CD4-positive, CD25-positive, alpha-beta regulatory T cell (primary cell): ENCODE measurements at regions not wholly inside any gene's neighbourhood (a gene's known extent, or its start where the extent isn't known, plus 50 kb on each side); places are given as distances from the start of the nearest gene placed in this dataset.
A peak's percentile ranks its signal among the peaks of the same experiment; 100 is the strongest.

Experiments
- ATAC-seq, 2 donors: fragments of 150-1000 bp; cut with Tn5 transposase; one replicate each; pipeline ENCODE4 v1.10.0; 2021; ENCODE audit warnings: low read depth in 2 of 2, moderate number of reproducible peaks in 2 of 2, moderate library complexity in 1 of 2
- DNase-seq, 3 donors: peaks; one replicate each; pipeline versions ENCODE4 v3.0.0 to v3.0.0-alpha.2; 2012 to 2022; ENCODE audit warnings: mixed read lengths in 1 of 3
- H3K27ac ChIP-seq: one replicate; pipeline ENCODE4 v1.7.0; 2013; ENCODE audit warnings: mild to moderate bottlenecking, low read length; ENCODE audit not compliant: insufficient read depth, poor library complexity, severe bottlenecking
- H3K27me3 ChIP-seq: one replicate; pipeline ENCODE4 v1.7.0; 2013; ENCODE audit warnings: low read length; ENCODE audit not compliant: control insufficient read depth, insufficient read depth
- H3K36me3 ChIP-seq: one replicate; pipeline ENCODE4 v1.7.0; 2013; ENCODE audit warnings: mild to moderate bottlenecking, low read length, moderate library complexity; ENCODE audit not compliant: control insufficient read depth, insufficient read depth
- H3K4me1 ChIP-seq: 2 replicates; pipeline ENCODE4 v1.7.0; 2013; ENCODE audit warnings: mild to moderate bottlenecking, low read length; ENCODE audit not compliant: insufficient read depth, control insufficient read depth, poor library complexity, severe bottlenecking
- H3K4me3 ChIP-seq: one replicate; pipeline ENCODE4 v1.7.0; 2013; ENCODE audit warnings: low read depth, mild to moderate bottlenecking, low read length, moderate library complexity
- H3K9me3 ChIP-seq, 2 experiments: 1 replicate in 1 of 2; 2 replicates in 1 of 2; pipeline ENCODE4 v1.7.0; 2013; ENCODE audit warnings: low read length in 2 of 2, mild to moderate bottlenecking in 1 of 2, moderate library complexity in 1 of 2; ENCODE audit not compliant: control insufficient read depth in 2 of 2
- H3K27ac Mint-ChIP-seq, 3 donors: one replicate each; pipeline ENCODE4 v1.8.0; 2020 to 2022; ENCODE audit warnings: mild to moderate bottlenecking in 3 of 3, mixed read lengths in 3 of 3, moderate library complexity in 2 of 3
- H3K27me3 Mint-ChIP-seq: one replicate; pipeline ENCODE4 v1.8.0; 2022; ENCODE audit warnings: mild to moderate bottlenecking, mixed read lengths
- H3K36me3 Mint-ChIP-seq: one replicate; pipeline ENCODE4 v1.8.0; 2020; ENCODE audit warnings: mixed read lengths
- H3K4me1 Mint-ChIP-seq, 4 donors: one replicate each; pipeline ENCODE4 v1.8.0; 2020 to 2022; ENCODE audit warnings: mixed read lengths in 4 of 4, mild to moderate bottlenecking in 1 of 4
- H3K4me3 Mint-ChIP-seq, 4 donors: one replicate each; pipeline ENCODE4 v1.8.0; 2020 to 2022; ENCODE audit warnings: mild to moderate bottlenecking in 4 of 4, mixed read lengths in 4 of 4, moderate library complexity in 3 of 4
- H3K9me3 Mint-ChIP-seq, 7 donors: one replicate each; pipeline ENCODE4 v1.8.0; 2020 to 2022; ENCODE audit warnings: mixed read lengths in 7 of 7, mild to moderate bottlenecking in 3 of 7, moderate library complexity in 2 of 7

GRCh38 chr10:120313715-120314114 is 143.3 kb upstream of the PLPP4 start:
- Mint-ChIP-seq H3K4me1 (no peaks in the 10 kb centered on the region), H3K9me3 (peaks cover 0 to 4% (median 0%) of the 10 kb centered on the region in 7 donors), H3K27ac (no peak overlapping the region), H3K36me3 (no peaks in the 10 kb centered on the region), H3K4me3 (no peak overlapping the region), H3K27me3 (no peaks in the 10 kb centered on the region)
- H3K4me3 ChIP-seq: no peak overlapping the region
- peaks cover 2% of the 10 kb centered on the region for H3K27me3 ChIP-seq
- DNase-seq: no peak
- no peaks in the 10 kb centered on the region for H3K4me1 ChIP-seq
- no peak overlapping the region for H3K27ac ChIP-seq
- no peak for ATAC-seq
- no peaks in the 10 kb centered on the region for H3K9me3 ChIP-seq
- no peaks in the 10 kb centered on the region for H3K36me3 ChIP-seq

DNA sequence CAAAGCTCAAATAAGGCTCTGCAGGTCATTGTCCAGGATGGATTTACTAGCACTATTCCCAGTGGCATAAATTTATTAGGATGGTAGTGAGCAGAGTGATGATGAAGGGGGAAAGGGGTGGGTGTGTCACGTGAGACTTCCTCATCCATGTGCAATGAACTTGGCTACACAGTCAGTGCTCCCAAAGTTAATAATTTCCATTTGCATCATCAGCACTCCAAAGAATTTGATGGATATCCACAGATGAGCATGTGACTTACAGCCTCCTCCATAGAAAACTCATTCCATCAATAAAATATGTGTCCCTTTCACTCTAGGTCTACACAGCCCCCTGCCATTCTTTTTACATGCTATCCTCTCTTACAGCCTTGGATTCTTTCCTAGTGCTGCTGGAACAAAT is 142.6 kb upstream of the PLPP4 start:
- Histone ChIP-seq H3K4me3 (no peak overlapping the region), H3K36me3 (no peaks in the 10 kb centered on the region), H3K27ac (no peak overlapping the region), H3K9me3 (no peaks in the 10 kb centered on the region), H3K27me3 (peaks cover 2% of the 10 kb centered on the region), H3K4me1 (no peaks in the 10 kb centered on the region)
- no peak for ATAC-seq
- Mint-ChIP-seq H3K4me3 (no peak overlapping the region), H3K27ac (no peak overlapping the region), H3K27me3 (no peaks in the 10 kb centered on the region), H3K9me3 (peaks cover 0 to 4% (median 0%) of the 10 kb centered on the region in 7 donors), H3K4me1 (no peaks in the 10 kb centered on the region), H3K36me3 (no peaks in the 10 kb centered on the region)
- DNase-seq: no peak

GRCh38 chr10:120318862-120319261 is 138.2 kb upstream of the PLPP4 start:
- Mint-ChIP-seq H3K36me3 (no peaks in the 10 kb centered on the region), H3K4me1 (no peaks in the 10 kb centered on the region)
- no peaks in the 10 kb centered on the region for H3K36me3 ChIP-seq

GRCh38 chr10:120327675-120328074 is 129.4 kb upstream of the PLPP4 start:
- Mint-ChIP-seq H3K9me3 (peaks cover 0 to 4% (median 0%) of the 10 kb centered on the region in 7 donors), H3K27me3 (peaks cover 9% of the 10 kb centered on the region), H3K36me3 (no peaks in the 10 kb centered on the region), H3K4me1 (no peaks in the 10 kb centered on the region), H3K27ac (no peak overlapping the region), H3K4me3 (no peak overlapping the region)
- H3K36me3 ChIP-seq: no peaks in the 10 kb centered on the region
- peaks cover 3% of the 10 kb centered on the region for H3K27me3 ChIP-seq
- H3K9me3 ChIP-seq: no peaks in the 10 kb centered on the region
- H3K4me1 ChIP-seq: no peaks in the 10 kb centered on the region
- ATAC-seq (no peak), DNase-seq (no peak)
- no peak overlapping the region for H3K4me3 ChIP-seq
- H3K27ac ChIP-seq: no peak overlapping the region

More at GRCh38 chr10:120318862-120319261, 138.2 kb upstream of the PLPP4 start:
- H3K27me3 Mint-ChIP-seq: peaks cover 6% of the 10 kb centered on the region
- peaks cover 0 to 3% (median 0%) of the 10 kb centered on the region in 7 donors for H3K9me3 Mint-ChIP-seq
- Histone ChIP-seq H3K4me1 (no peaks in the 10 kb centered on the region), H3K4me3 (no peak overlapping the region), H3K27ac (no peak overlapping the region), H3K9me3 (no peaks in the 10 kb centered on the region), H3K27me3 (peaks cover 2% of the 10 kb centered on the region)
- ATAC-seq (no peak), DNase-seq (no peak)
- H3K27ac Mint-ChIP-seq: no peak overlapping the region
- no peak overlapping the region for H3K4me3 Mint-ChIP-seq

DNA sequence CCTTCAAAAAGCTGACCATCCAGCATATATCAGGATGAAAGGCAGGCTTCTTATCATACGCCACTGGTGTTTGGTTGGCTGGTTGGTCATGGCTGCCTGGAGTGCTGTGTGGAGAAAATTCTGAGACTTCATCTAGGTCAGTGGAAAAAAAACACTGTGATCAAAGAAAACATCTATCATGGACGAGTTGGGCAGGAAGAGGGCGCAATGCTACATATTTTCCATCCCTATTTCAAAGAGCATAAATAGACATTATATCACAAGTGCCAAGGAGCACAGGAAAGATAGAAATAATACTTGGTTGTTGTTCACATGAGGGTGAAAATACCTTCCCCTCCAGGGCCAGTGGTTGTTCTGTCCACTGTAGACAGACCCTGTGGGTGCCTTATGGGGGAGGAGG is 128.4 kb upstream of the PLPP4 start:
- Histone ChIP-seq H3K36me3 (no peaks in the 10 kb centered on the region), H3K4me1 (no peaks in the 10 kb centered on the region), H3K4me3 (no peak overlapping the region), H3K9me3 (no peaks in the 10 kb centered on the region), H3K27me3 (peaks cover 3% of the 10 kb centered on the region), H3K27ac (no peak overlapping the region)
- Mint-ChIP-seq H3K36me3 (no peaks in the 10 kb centered on the region), H3K4me3 (no peak overlapping the region), H3K4me1 (no peaks in the 10 kb centered on the region), H3K27me3 (peaks cover 9% of the 10 kb centered on the region), H3K27ac (no peak overlapping the region), H3K9me3 (peaks cover 0 to 5% (median 0%) of the 10 kb centered on the region in 7 donors)
- DNase-seq: no peak
- no peak for ATAC-seq

GRCh38 chr10:120335553-120335952 is 121.5 kb upstream of the PLPP4 start:
- Mint-ChIP-seq H3K36me3 (no peaks in the 10 kb centered on the region), H3K27me3 (peaks cover 5% of the 10 kb centered on the region), H3K4me3 (no peak overlapping the region), H3K9me3 (peaks cover 0 to 3% (median 0%) of the 10 kb centered on the region in 7 donors), H3K4me1 (no peaks in the 10 kb centered on the region), H3K27ac (no peak overlapping the region)
- Histone ChIP-seq H3K27me3 (peaks cover 2% of the 10 kb centered on the region), H3K4me3 (no peak overlapping the region), H3K4me1 (no peaks in the 10 kb centered on the region), H3K9me3 (no peaks in the 10 kb centered on the region), H3K27ac (no peak overlapping the region), H3K36me3 (no peaks in the 10 kb centered on the region)
- ATAC-seq (no peak), DNase-seq (no peak)

DNA sequence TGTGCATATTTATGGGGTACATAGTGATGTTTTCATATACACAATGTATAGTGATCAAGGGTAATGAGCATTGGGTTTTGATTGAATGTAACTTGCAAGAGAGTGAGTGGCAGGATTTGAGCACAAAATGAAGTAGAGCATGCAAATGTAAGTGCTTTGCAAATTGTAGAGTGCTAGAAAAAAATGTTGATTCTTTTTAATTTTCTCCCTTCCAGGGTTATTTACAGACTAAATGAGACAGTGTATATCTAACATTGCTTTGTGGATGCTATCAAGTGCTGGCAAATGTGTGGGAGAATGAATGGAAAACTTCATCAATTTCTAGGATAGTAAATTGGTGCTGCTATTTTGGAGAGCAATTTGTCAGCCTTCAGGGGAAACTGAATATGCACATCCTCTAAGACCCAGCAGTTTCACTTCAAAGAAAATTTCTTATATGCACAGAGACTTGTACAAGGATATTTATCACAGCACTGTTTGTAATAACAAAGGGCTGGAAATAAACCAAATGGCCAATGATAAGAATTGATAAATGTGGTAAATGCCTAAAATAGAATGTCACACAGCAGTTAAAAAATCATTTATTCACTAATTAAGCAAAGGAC is 120.6 kb upstream of the PLPP4 start:
- no peak overlapping the region for H3K27ac Mint-ChIP-seq
- H3K27ac ChIP-seq: no peak overlapping the region

DNA sequence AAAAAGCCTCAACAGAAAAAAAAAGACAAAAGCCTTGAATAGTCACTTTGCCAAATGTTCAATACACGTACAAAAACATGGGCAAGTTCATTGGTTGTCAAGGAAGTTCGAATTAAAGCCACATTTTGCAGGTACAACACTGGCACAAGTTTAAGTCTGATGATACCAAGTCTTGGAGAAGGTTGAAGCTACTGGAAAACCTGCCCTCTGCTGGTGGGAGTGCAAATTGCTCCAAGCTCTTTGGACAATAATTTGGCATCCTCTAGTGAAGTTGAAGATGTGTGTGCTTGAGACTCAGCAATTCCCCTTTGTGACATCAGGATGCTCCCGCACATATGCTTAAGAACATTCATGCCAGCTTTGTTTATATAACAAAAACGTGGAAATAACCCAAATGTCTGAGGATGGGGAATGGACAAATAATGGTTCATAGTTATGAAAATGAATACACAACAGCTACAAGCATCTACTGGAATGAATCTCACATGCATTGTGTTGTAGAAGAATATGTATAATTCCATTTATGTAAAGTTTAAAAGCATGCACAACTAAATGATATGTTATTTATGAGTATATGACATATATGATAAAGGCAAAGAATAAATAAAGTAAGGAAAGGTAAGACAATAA is 120.0 kb upstream of the PLPP4 start:
- H3K4me3 Mint-ChIP-seq: no peak overlapping the region
- Histone ChIP-seq H3K27ac (no peak overlapping the region), H3K4me1 (no peaks in the 10 kb centered on the region), H3K9me3 (no peaks in the 10 kb centered on the region), H3K4me3 (no peak overlapping the region), H3K36me3 (no peaks in the 10 kb centered on the region), H3K27me3 (peaks cover 2% of the 10 kb centered on the region)
- no peaks in the 10 kb centered on the region for H3K36me3 Mint-ChIP-seq
- no peaks in the 10 kb centered on the region for H3K27me3 Mint-ChIP-seq
- ATAC-seq: no peak
- no peak overlapping the region for H3K27ac Mint-ChIP-seq
- H3K9me3 Mint-ChIP-seq: peaks cover 0 to 3% (median 0%) of the 10 kb centered on the region in 7 donors
- peak; percentile 4 to 55 (median 22) for DNase-seq
- no peaks in the 10 kb centered on the region for H3K4me1 Mint-ChIP-seq

More for the DNA sequence above, 120.6 kb upstream of the PLPP4 start:
- H3K4me1 ChIP-seq: no peaks in the 10 kb centered on the region
- H3K27me3 ChIP-seq: peaks cover 2% of the 10 kb centered on the region
- no peaks in the 10 kb centered on the region for H3K4me1 Mint-ChIP-seq
- H3K9me3 ChIP-seq: no peaks in the 10 kb centered on the region
- no peaks in the 10 kb centered on the region for H3K36me3 Mint-ChIP-seq
- H3K27me3 Mint-ChIP-seq: no peaks in the 10 kb centered on the region
- H3K4me3 Mint-ChIP-seq: no peak overlapping the region
- no peaks in the 10 kb centered on the region for H3K36me3 ChIP-seq
- peaks cover 0 to 3% (median 0%) of the 10 kb centered on the region in 7 donors for H3K9me3 Mint-ChIP-seq
- ATAC-seq (no peak), DNase-seq (no peak)
- no peak overlapping the region for H3K4me3 ChIP-seq
